ENCODE measurements at regions not wholly inside any gene's neighbourhood (a gene's known extent, or its start where the extent isn't known, plus 50 kb on each side); places are given as distances from the start of the nearest gene placed in this dataset.

DNA sequence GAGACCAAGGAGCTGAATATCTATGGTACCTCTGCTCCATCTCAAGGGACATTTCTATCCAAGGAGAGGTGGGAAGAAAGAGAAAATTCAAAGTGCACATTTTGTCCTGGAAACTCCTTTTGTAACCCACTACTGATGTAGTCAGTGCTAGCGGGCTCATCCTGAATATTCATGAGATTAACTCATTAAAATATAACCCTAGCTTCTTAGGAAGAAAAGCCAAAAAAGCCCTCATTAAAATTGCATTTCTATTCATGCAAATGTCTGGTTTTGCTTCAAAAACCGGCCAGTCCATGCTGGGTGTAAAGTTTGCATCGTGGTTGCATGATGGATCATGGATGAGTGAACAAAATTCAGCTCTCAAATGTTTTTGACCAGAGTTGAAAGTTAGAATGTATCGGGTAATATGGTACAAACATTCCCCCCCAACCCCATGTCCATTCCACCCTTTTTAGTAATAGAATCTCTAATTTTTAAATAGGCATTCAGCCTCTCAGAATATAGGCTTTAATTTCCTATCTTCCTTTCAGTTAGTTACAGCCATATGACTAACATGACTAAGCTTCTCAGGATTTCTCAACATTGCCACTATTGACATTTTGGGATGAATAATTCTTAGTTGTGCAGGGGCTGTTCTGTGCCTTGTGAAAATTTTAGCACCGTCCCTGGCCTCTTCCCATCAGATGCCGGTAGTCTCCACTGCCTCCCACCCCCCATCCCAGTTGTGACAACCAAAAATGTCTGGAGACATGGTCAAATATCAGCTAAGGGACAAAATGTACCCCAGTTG is 104.2 kb upstream of the RND3 start:
- TF ChIP-seq, protein P1, sequence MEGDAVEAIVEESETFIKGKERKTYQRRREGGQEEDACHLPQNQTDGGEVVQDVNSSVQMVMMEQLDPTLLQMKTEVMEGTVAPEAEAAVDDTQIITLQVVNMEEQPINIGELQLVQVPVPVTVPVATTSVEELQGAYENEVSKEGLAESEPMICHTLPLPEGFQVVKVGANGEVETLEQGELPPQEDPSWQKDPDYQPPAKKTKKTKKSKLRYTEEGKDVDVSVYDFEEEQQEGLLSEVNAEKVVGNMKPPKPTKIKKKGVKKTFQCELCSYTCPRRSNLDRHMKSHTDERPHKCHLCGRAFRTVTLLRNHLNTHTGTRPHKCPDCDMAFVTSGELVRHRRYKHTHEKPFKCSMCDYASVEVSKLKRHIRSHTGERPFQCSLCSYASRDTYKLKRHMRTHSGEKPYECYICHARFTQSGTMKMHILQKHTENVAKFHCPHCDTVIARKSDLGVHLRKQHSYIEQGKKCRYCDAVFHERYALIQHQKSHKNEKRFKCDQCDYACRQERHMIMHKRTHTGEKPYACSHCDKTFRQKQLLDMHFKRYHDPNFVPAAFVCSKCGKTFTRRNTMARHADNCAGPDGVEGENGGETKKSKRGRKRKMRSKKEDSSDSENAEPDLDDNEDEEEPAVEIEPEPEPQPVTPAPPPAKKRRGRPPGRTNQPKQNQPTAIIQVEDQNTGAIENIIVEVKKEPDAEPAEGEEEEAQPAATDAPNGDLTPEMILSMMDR (IDR thresholded peaks at IDR 0.05), result no peak
- TF ChIP-seq GTF2I (CRISPR knock-in tag; conservative IDR thresholded peaks at IDR 0.05), result no peak

Data from WTC11 (cell line).